PC-3 (cell line): ENCODE measurements at regions not wholly inside any gene's neighbourhood (a gene's known extent, or its start where the extent isn't known, plus 50 kb on each side); places are given as distances from the start of the nearest gene placed in this dataset.

Experiments
- CTCF ChIP-seq: fragments of 300-600 bp; sonication (generic); conservative IDR thresholded peaks from 2 replicates; pipeline ENCODE4 v1.5.1; 2017; ENCODE audit warnings: antibody characterized with exemption, low read depth, mild to moderate bottlenecking, low read length
- EZH2 ChIP-seq: fragments of 300-600 bp; sonication (generic); IDR thresholded peaks from one replicate; pipeline ENCODE4 v1.6.1; 2017; ENCODE audit warnings: antibody characterized with exemption, mild to moderate bottlenecking, low read length; ENCODE audit not compliant: unreplicated experiment
- EZH2phosphoT487 ChIP-seq: fragments of 300-600 bp; sonication (generic); IDR thresholded peaks from 2 replicates; pipeline ENCODE4 v1.6.1; 2018; ENCODE audit warnings: mild to moderate bottlenecking, antibody characterized with exemption, low read length, borderline replicate concordance

GRCh38 chr2:142598846-142599245 lies 278.6 kb upstream of the KYNU start:
- TF ChIP-seq EZH2 (no peak), CTCF (no peak), EZH2phosphoT487 (no peak)
